Brain microvascular endothelial cell (primary cell): ENCODE measurements at regions not wholly inside any gene's neighbourhood (a gene's known extent, or its start where the extent isn't known, plus 50 kb on each side); places are given as distances from the start of the nearest gene placed in this dataset.

Experiments
- DNase-seq: peaks from one replicate; pipeline ENCODE4 v3.0.0-alpha.2; 2020
- H3K27ac ChIP-seq: fragments of 250-450 bp; sonication (Bioruptor Pico); 2 replicates; pipeline ENCODE4 v1.5.1; 2020; ENCODE audit warnings: mild to moderate bottlenecking, moderate library complexity
- H3K27me3 ChIP-seq: fragments of 250-450 bp; sonication (Bioruptor Pico); replicated peaks from 2 replicates; pipeline ENCODE4 v1.5.1; 2020; ENCODE audit warnings: mild to moderate bottlenecking
- H3K36me3 ChIP-seq: fragments of 250-450 bp; sonication (Bioruptor Pico); replicated peaks from 2 replicates; pipeline ENCODE4 v1.5.1; 2020; ENCODE audit warnings: mild to moderate bottlenecking
- H3K4me3 ChIP-seq: 2 replicates; pipeline ENCODE4 v1.5.1; 2011; ENCODE audit warnings: low read depth, mild to moderate bottlenecking, control low read depth, low read length, moderate library complexity
- in situ Hi-C: cut with HindIII; loops from 2 replicates; pipeline ENCODE4 v1.10.0; 2017; ENCODE audit warnings: low sequenced_read_pairs, low pct_ligation_motif_present
- TF ChIP-seq, protein P1 (sequence below): IDR thresholded peaks from 2 replicates; pipeline ENCODE4 v1.5.1; 2011; ENCODE audit warnings: low read depth, mild to moderate bottlenecking, moderate library complexity, low read length, control low read depth, inconsistent platforms; ENCODE audit errors: missing control alignments

DNA sequence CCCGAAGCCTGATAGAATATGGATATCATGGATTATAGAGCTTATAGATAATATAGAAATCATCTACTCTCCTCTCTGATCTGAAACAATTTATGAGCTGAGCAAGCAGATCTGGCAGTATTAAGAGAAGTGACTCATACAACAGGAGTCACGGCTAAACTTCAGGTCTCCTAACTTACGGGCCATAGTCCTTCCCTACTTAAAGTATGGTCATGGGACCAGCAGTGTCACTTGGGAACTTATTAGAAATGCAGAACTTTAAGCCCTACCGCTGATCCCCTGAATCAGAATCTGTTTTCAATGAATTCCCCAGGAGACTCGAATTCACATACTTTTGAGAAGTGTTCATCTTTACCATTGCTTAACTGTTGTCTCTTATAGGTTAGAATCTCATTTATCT is 195.7 kb upstream of the FANCL start:
- no peak for DNase-seq
- in situ Hi-C loops, result no loop called here

DNA sequence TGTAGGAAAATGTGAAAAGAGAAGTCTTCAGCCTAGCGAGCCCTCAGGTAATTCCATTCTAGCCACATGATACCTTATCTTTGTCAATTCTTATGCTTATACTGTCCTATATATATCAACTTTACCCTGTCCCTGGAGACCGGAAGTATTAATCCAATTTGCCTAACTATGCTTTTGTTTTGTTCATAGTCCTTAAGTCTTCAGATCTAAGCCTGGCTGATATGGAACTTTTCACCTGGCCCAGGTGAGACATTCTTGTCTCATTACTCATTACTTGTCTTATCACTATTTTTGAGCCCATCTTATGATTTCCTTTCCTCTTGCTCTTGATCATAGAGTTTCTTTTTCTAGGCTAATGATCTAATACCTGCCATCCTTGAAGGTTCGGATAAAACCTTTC is 194.1 kb upstream of the FANCL start:
- H3K27ac ChIP-seq, result no peak overlapping the region
- TF ChIP-seq, protein P1, sequence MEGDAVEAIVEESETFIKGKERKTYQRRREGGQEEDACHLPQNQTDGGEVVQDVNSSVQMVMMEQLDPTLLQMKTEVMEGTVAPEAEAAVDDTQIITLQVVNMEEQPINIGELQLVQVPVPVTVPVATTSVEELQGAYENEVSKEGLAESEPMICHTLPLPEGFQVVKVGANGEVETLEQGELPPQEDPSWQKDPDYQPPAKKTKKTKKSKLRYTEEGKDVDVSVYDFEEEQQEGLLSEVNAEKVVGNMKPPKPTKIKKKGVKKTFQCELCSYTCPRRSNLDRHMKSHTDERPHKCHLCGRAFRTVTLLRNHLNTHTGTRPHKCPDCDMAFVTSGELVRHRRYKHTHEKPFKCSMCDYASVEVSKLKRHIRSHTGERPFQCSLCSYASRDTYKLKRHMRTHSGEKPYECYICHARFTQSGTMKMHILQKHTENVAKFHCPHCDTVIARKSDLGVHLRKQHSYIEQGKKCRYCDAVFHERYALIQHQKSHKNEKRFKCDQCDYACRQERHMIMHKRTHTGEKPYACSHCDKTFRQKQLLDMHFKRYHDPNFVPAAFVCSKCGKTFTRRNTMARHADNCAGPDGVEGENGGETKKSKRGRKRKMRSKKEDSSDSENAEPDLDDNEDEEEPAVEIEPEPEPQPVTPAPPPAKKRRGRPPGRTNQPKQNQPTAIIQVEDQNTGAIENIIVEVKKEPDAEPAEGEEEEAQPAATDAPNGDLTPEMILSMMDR, result no peak
- H3K36me3 ChIP-seq, result no peaks in the 10 kb centered on the region
- no peak overlapping the region for H3K4me3 ChIP-seq
- no peaks in the 10 kb centered on the region for H3K27me3 ChIP-seq
- in situ Hi-C loops, result no loop called here
- no peak for DNase-seq

More for the DNA sequence above, 195.7 kb upstream of the FANCL start:
- no peaks in the 10 kb centered on the region for H3K36me3 ChIP-seq
- TF ChIP-seq, protein P1, result no peak
- H3K27me3 ChIP-seq, result no peaks in the 10 kb centered on the region
- no peak overlapping the region for H3K4me3 ChIP-seq
- no peak overlapping the region for H3K27ac ChIP-seq

DNA sequence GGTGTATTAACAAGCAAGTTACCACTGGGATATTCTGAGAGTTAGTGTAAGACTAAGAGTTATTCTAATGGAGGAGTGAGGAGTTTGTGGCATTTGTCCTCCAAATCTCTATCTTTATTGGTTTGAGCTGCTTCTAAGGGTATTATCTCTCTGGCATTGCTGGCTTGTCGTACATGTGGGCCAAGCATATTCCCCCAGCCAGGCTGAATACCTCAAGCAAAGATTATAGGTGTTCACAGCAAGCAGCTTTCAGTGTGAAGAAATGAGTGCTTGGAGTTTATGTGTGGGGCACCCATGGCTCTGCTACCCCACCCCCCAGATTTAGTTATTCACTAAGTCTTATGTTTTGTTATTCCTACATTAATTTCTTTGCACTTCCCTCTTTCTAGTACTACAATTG is 193.6 kb upstream of the FANCL start:
- H3K27me3 ChIP-seq, result no peaks in the 10 kb centered on the region
- no peak overlapping the region for H3K27ac ChIP-seq
- TF ChIP-seq, protein P1, result no peak
- DNase-seq, result no peak
- in situ Hi-C loops, result no loop called here
- H3K36me3 ChIP-seq, result no peaks in the 10 kb centered on the region
- no peak overlapping the region for H3K4me3 ChIP-seq

DNA sequence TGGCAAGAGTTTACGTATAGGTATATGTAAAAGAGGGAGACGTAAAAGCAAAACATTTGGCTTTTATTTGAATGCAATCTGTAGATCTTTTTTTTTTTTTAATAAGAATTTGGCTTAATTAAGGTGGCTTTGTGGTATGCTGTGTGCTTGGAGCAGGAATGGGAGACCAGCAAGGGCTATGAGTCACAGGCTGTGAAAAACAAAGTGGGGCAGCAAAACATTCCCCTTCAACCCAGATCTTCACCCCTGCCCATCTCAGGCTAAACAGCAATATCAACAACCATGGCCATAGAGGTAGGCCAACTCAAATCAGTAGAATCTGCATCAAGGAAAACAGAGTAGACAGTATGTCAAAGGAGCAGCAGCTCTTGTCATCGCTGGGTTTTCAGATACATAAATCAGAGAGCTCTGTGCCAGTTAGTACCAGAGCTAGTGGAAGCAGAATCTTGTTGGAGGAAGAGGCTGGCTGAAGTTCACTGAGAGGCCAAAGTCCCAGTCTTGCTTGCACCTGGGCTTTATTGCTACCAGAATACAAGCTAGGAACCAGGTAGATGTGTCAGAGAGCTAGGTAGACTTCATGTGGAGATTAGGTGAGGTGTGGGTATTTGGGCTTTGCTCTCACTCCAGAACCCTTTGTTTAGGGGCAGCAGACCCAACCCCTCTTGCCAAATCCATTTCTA is 191.5 kb upstream of the FANCL start:
- DNase-seq, result no peak
- in situ Hi-C loops, result no loop called here
- H3K27me3 ChIP-seq, result no peaks in the 10 kb centered on the region

DNA sequence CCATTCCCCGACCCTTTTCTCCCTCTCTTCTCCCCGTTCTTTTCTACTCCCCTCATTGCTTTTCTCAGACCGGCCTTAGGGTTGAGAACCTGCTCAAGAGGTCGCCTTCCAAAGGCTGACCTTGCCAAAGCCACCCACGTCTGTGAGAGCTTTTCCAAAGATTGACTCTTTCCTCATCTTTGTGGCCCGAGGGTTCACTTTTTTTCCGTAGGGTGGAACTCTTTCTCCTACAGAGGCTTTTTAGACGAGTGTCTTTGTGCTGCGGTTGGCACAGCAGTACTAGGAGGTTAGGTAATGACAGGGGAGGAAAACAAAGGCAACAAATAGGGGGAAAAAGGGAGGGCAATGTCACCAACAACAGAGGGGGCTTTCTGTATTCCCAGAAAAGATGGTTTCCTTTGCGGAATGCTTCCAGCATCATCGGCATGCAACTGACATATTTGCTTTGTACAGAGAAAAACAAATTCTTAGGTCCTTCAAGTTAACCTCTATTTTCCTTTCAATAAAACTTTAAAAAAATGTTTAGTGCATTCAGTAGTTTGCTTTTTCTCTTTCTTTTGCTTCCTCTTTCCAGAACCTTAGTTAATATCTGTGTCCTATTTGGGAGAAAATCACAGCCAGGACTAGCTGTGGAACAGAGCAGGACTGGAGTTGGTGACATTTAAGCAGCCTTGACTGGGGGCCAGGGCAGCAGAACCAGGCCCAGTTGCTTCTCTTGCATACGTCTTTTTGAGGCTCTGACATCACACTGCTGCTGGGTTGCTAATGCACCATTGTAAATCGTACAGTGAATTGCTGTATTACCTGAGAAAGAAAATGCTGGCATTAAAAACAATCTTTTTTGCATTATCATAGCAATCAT is 188.1 kb upstream of the FANCL start:
- TF ChIP-seq, protein P1, result no peak
- no peaks in the 10 kb centered on the region for H3K27me3 ChIP-seq
- in situ Hi-C loops, result no loop called here
- no peak overlapping the region for H3K27ac ChIP-seq
- H3K36me3 ChIP-seq, result no peaks in the 10 kb centered on the region
- no peak for DNase-seq
- peak overlapping the region; percentile 62 for H3K4me3 ChIP-seq

More for the DNA sequence above, 191.5 kb upstream of the FANCL start:
- Histone ChIP-seq H3K4me3 (no peak overlapping the region), H3K27ac (no peak overlapping the region), H3K36me3 (no peaks in the 10 kb centered on the region)
- TF ChIP-seq, protein P1, result no peak
